Choroid plexus epithelial cell (primary cell): ENCODE measurements at regions not wholly inside any gene's neighbourhood (a gene's known extent, or its start where the extent isn't known, plus 50 kb on each side); places are given as distances from the start of the nearest gene placed in this dataset.
A peak's percentile ranks its signal among the peaks of the same experiment; 100 is the strongest.
"Not testable (repeated sequence)": the region's sequence is repeated elsewhere in the genome, so short reads cannot be mapped to it uniquely, and the experiment has no call there.

ENCODE experiments used
- DNase-seq: peaks from one replicate; pipeline ENCODE4 v3.0.0-alpha.2; 2010; ENCODE audit warnings: low read depth
- H3K4me3 ChIP-seq: 2 replicates; pipeline ENCODE4 v1.5.1; 2011; ENCODE audit warnings: low read depth, mild to moderate bottlenecking, control low read depth, low read length, moderate library complexity
- TF ChIP-seq, protein P1 (sequence below): conservative IDR thresholded peaks from 2 replicates; pipeline ENCODE4 v1.5.1; 2011; ENCODE audit warnings: low read depth, mild to moderate bottlenecking, control low read depth, inconsistent platforms, low read length, moderate library complexity

DNA sequence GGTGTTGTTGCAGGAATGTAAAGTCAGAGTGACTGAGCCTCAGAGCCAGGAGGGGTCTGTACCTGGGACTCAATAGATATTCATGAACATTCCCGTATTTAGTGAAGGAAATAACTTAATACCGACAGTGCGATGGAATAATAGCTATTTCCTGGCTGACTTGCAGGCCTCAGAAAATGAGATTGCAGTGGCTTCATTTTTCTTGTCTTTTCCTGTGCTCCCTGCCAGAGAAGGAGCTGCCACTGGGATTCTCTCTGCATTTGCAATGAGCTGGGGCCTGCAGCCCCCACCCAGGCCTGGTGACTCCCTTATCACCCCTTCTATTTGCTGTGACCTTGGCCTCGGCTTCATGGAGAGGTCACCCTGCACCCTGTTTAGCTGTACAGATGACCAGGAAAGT lies 173.4 kb downstream of the MIAT start:
- TF ChIP-seq, protein P1, sequence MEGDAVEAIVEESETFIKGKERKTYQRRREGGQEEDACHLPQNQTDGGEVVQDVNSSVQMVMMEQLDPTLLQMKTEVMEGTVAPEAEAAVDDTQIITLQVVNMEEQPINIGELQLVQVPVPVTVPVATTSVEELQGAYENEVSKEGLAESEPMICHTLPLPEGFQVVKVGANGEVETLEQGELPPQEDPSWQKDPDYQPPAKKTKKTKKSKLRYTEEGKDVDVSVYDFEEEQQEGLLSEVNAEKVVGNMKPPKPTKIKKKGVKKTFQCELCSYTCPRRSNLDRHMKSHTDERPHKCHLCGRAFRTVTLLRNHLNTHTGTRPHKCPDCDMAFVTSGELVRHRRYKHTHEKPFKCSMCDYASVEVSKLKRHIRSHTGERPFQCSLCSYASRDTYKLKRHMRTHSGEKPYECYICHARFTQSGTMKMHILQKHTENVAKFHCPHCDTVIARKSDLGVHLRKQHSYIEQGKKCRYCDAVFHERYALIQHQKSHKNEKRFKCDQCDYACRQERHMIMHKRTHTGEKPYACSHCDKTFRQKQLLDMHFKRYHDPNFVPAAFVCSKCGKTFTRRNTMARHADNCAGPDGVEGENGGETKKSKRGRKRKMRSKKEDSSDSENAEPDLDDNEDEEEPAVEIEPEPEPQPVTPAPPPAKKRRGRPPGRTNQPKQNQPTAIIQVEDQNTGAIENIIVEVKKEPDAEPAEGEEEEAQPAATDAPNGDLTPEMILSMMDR: no peak
- DNase-seq: no peak
- no peak overlapping the region for H3K4me3 ChIP-seq

DNA sequence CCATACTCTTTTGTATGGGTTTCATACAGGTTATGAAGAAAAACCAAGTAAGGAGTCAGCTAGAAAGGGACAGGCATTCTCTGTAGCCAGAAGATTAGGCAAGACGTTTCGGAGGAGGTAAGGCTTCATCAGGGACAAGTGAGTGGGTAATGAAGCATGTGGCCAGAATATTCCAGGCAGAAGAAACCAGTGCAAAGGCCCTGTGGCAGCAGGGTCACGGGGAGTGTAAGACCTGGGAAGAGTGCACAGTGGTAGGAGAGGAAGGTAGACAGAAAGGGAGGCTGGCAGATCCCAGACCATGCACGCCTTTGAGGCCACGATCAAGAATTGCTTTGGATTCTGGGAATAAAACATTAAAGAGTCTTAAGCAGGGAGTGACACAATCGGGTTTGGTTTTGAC lies 177.6 kb downstream of the MIAT start:
- TF ChIP-seq, protein P1: no peak
- no peak for DNase-seq

DNA sequence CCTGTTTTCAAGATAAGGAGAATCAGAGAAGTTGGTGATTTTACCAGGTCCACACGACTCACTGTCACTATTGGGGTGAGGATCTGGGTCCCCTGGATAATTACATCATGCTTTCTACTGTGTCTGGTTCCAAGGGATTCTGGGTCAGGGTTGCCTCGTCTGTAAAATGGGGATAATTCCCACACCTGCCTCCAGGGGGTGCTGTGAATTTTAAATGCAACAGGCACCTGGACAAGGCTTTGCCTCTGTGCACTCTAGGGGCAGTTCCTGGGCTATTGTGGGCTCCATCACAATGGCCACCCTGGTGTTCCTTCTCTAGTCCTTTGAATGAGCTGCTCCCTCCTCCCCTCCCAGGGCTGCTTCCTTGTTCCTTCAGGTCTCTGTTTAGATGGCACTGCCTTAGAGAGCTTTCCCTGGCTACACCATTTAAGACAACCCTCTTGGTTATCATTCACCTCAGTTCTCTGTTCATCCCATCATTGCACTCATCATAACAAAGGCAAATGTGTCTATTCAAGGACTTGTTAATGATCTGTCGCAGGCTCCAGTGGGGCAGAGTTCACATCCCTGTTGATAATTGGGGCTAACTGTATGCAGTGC lies 178.6 kb downstream of the MIAT start:
- peak; percentile 63 for DNase-seq
- no peak overlapping the region for H3K4me3 ChIP-seq
- TF ChIP-seq, protein P1: peak; percentile 77

More for the DNA sequence above, 177.6 kb downstream of the MIAT start:
- no peak overlapping the region for H3K4me3 ChIP-seq

DNA sequence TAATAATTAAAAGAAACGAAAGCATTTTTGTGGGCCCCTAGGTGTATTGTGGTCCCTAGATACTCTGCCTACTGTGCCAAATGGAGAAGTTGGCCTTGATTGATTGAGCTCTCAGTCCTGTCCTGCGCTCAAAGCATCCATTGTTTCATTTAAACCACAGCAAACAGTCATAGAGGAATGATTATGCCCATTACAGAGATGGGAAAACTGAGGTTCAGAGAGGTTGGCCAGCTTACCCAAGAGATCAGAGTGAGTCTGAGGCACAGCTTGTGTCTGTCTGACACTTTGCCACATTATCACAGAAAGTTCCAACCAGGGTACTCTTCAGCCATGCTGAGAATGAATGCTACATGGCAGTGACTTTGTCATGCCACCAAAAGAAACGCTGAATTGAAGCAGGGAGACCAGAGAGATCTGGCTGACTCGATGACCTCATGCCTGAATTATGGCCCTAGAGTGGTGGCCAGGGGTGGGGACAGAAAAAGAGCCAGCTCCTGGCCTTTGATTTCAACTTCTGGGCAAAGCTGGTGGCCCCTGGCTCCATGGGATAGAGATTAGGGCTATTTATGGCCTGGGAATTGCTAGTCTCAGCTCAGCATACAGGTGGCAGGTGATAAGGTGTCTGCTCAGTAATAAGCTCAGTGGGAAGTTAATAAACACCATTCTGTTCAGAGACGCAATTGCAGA lies 180.5 kb downstream of the MIAT start:
- TF ChIP-seq, protein P1: no peak
- no peak for DNase-seq
- H3K4me3 ChIP-seq: no peak overlapping the region

- no peak for DNase-seq
- no peak overlapping the region for H3K4me3 ChIP-seq
- TF ChIP-seq, protein P1: no peak
Observed at GRCh38 chr22:26838471-26838825, 181.1 kb downstream of the MIAT start.

DNA sequence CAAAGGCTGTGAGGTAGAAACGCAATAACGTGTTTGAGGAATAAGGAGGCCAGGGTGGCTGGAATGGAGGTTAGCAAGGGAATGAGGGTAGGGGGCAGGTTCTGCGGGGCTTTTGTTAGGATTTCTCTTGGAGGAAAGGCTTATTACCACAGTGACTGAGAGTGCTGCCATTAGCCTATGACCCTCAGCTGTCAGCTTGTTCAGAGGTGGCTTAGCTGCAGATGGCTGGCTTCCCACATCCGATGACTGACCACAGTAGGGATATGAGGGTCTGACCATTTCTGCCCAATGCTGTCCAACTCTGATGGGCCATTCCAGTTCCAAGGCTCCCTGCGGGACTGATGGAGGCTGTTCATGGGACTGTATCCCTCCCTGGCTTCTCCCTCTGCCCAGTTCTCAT lies 181.8 kb downstream of the MIAT start:
- TF ChIP-seq, protein P1: no peak
- DNase-seq: no peak
- no peak overlapping the region for H3K4me3 ChIP-seq

DNA sequence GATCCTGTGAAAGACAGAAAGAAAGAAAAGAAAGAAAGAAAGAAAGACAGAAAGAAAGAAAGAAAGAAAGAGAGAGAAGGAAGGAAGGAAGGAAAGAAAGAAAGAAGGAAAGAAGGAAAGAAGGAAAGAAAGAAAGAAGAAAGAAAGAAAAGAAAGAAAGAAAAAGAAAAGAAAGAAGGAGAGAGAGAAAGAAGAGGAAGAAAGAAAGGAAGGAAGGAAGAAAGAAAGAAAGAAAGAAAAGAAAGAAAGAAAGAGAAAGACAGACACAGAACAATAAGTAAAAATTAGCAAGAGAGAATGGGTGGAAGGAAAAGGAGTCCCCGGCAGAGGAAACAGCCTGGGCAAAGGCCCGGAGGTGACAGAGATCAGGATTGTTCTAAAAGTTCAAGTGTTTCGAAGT lies 183.4 kb downstream of the MIAT start:
- DNase-seq, H3K4me3 ChIP-seq: not testable (repeated sequence)
